HG03520 (cell line): ENCODE measurements at regions not wholly inside any gene's neighbourhood (a gene's known extent, or its start where the extent isn't known, plus 50 kb on each side); places are given as distances from the start of the nearest gene placed in this dataset.
"Not testable (repeated sequence)": the region's sequence is repeated elsewhere in the genome, so short reads cannot be mapped to it uniquely, and the experiment has no call there.

Experiments
- ATAC-seq: cut with Tn5 transposase; IDR thresholded peaks from one replicate; pipeline ENCODE4 v1.9.1; 2021; ENCODE audit warnings: mild to moderate bottlenecking, moderate library complexity; ENCODE audit not compliant: unreplicated experiment

DNA sequence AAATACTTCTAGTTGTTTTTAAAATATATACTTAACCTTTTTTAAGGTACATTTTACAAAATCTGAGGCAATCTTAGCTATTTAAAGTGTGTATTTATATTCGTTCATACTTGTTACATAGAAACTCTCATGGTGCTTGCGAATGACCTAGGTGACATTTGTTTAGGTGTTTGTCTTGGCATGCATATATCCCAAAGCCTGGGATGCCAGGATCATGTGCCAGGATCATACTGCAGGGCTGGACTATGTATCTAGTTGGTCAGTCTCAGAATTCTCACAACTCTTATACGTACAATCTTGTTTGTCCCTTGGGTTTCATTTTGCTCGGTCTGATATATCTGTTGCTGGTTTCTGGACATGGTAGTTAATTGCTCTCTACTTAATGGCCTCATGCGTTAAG is 109.9 kb upstream of the WIPF3 start:
- ATAC-seq, result not testable (repeated sequence)

- not testable (repeated sequence) for ATAC-seq
Measured at GRCh38 chr7:29699723-29700122, 106.6 kb upstream of the WIPF3 start.

DNA sequence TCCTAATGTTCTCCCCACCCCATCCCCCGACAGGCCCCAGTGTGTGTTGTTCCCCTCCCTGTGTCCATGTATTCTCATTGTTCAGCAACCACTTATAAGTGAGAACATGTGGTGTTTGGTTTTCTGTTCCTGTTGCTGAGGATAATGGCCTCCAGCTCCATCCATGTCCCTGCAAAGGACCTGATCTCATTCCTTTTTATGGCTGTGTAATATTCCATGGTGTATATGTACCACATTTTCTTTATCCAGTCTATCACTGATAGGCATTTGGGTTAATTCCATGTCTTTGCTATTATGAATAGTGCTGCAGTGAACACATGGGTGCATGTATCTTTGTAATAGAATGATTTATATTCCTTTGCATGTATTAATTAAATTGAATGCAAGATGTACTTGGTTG is 104.8 kb upstream of the WIPF3 start:
- ATAC-seq, result not testable (repeated sequence)

- ATAC-seq, result not testable (repeated sequence)
Measured at GRCh38 chr7:29703830-29704229, 102.5 kb upstream of the WIPF3 start.

DNA sequence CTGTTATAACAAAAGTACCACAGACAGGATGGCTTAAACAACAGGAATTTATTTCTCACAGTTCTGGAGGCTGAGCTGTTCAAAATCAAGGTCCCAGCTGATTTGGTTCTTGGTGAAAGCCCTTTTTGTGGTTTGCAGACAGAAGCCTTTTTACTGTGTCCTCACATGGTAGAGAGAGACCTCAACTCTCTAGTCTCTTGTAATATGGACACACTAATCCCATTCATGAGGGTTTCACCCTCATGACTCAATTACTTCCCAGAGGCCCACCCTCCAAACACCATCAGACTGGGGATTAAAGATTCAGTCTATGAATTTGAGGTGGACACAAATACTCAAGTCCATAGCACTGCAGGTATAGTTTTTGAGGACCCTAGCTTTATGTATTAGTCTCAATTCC is 97.3 kb upstream of the WIPF3 start:
- not testable (repeated sequence) for ATAC-seq

DNA sequence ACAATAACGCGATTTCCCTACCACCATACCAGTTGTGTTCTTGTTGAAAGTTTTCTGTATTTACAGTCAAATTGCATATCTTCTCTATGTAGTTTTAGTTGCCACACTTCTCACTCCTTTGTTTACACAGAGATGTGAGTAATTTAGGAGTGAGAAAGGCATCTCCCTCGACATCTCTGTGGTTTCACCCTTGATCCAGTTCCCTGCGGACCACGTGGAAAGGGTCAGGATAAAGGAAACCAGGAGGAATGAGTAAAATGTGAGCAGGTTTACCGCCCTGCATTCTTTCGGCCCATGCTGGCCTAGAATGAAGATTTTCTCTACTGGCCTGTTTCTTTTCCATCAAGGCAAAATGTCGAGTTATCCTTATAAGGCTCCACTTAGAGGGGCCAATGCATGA is 83.2 kb upstream of the WIPF3 start:
- not testable (repeated sequence) for ATAC-seq

GRCh38 chr7:29723599-29723998 is 82.7 kb upstream of the WIPF3 start:
- ATAC-seq, result no peak

GRCh38 chr7:29729534-29730165 is 76.7 kb upstream of the WIPF3 start:
- not testable (repeated sequence) for ATAC-seq

DNA sequence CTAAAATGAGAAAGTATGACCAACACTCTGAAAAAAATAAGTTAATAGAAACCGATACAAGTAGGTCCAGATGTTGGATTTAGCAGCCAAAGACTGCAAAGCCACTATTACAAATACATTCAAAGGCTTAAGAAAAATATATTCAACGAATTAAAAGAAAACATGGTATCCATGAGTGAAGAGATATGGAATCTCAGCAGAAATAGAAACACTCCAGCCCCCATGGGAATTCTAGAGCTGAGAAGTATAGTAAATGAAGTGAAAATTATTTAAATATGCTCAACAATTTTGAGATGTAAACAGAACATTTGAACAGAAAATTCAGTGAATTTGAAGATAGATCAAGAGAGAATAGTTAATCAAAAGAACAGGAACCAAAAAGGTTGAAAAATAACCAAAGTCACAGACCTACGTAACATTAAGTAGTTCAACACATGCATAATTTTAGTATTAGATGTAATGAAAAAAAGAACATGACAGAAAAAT is 72.0 kb upstream of the WIPF3 start:
- no peak for ATAC-seq

DNA sequence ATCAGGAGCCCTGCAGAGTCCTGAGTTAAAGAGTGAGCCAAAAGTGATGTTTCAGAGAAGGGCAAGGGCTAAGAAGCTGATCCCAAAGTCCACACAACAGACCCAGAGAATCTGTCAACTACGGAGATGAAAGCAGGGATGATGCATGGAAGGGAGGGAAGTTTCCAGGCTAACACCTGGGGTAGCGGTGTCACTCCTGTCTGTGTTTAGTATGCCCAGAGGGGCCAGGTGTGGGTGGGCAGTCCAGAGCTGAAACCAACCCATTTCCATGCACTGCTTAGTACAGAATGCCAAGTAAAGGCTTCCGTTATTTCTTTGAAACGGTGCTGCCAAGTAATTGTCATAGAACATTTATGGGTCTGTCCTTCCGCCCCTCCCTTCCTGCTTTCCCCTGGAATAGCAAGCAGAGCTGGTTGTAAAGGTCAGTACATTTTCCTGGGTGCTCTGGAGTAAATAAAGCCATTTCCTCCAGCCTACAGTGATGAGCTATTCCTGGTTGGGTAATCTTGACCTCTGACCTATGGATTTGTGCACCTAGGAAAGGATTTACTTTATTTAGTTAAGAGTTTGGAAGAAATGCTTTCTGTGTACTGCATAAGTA is 58.6 kb upstream of the WIPF3 start:
- not testable (repeated sequence) for ATAC-seq

GRCh38 chr7:29748286-29749099 is 57.8 kb upstream of the WIPF3 start:
- no peak for ATAC-seq

- no peak for ATAC-seq
Measured at GRCh38 chr7:29749701-29750321, 56.5 kb upstream of the WIPF3 start.

- not testable (repeated sequence) for ATAC-seq
Measured at GRCh38 chr7:29750373-29750940, 55.9 kb upstream of the WIPF3 start.

DNA sequence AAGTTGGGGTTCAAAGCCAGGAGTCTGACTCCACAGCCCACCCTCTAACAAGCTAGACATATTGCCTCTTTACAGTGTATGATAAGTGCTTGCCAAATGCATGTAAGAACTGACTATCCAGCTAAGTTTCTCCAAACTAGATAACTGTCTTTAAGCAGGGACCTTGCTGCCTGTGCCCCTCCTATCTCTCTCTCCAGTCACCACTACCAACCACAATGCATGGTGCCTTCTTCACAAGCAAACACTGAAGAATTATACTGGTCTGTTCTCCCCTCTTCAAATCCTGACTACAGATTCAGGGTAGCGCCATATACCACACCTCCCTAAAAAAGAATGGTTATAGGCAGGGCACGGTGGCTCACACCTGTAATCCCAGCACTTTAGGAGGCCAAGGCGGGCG is 55.3 kb upstream of the WIPF3 start:
- not testable (repeated sequence) for ATAC-seq

DNA sequence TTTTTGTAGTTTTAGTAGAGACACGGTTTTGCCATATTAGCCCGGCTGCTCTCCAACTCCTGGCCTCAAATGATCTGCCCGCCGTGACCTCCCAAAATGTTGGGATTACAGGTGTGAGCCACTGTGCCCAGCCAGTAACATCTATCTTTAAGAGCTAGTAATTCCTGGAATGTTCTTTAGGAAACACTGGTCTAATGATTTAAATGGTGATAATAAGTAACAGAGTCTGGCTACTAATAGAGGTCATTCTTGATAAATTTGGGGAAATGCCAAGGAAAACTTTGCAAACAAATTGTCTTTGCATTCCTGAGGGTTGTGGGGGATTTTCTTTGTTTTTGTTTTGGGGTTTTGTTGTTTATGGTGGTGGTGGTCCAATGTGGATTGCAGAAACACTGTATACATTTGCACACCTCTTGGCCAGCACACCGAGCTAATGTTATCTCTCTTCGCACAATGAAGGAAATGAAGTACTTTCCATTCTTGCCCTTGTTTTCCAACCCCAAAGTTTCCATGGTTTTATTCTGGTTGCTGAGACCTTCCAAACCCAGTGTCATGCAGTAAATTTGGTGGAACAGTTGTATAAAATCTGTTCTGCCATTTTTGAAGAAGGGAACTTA is 51.3 kb upstream of the WIPF3 start:
- ATAC-seq, result no peak
